ENCODE measurements at regions not wholly inside any gene's neighbourhood (a gene's known extent, or its start where the extent isn't known, plus 50 kb on each side); places are given as distances from the start of the nearest gene placed in this dataset.

GRCh38 chr2:129906861-129907235 lies 72.6 kb upstream of the RAB6C start:
- Histone ChIP-seq H3K36me3 (no peaks in the 10 kb centered on the region), H3K27ac (no peak overlapping the region), H3K4me1 (no peaks in the 10 kb centered on the region), H3K9me3 (no peaks in the 10 kb centered on the region), H3K4me3 (no peak overlapping the region), H3K27me3 (no peaks in the 10 kb centered on the region)
- TF ChIP-seq POLR2A (IDR thresholded peaks at IDR 0.05), result no peak
- no peak for TF ChIP-seq CTCF (IDR thresholded peaks at IDR 0.05)
- DNase-seq (no peak), ATAC-seq (no peak)
- intact Hi-C loops (cut with DNase I), result no loop called here
- WGBS (ENCODE audit: insufficient coverage, low coverage, low lambda C conversion rate, missing lambda C conversion rate), result 52% methylated on average over 8 of the region's 11 CpGs

- Histone ChIP-seq H3K36me3 (no peaks in the 10 kb centered on the region), H3K4me3 (no peak overlapping the region), H3K9me3 (no peaks in the 10 kb centered on the region), H3K27me3 (no peaks in the 10 kb centered on the region), H3K4me1 (no peaks in the 10 kb centered on the region), H3K27ac (no peak overlapping the region)
- intact Hi-C loops (cut with DNase I), result no loop called here
- ATAC-seq (no peak), DNase-seq (no peak)
- TF ChIP-seq POLR2A (IDR thresholded peaks at IDR 0.05) (no peak), CTCF (IDR thresholded peaks at IDR 0.05) (no peak)
- 59% methylated on average over 6 of the region's 13 CpGs for WGBS (ENCODE audit: insufficient coverage, low coverage, low lambda C conversion rate, missing lambda C conversion rate)
Measured at GRCh38 chr2:129907256-129907998, 72.0 kb upstream of the RAB6C start.

- ATAC-seq (no peak), DNase-seq (no peak)
- no peak for TF ChIP-seq CTCF (IDR thresholded peaks at IDR 0.05)
- no peak for TF ChIP-seq POLR2A (IDR thresholded peaks at IDR 0.05)
- intact Hi-C loops (cut with DNase I), result no loop called here
- no peaks in the 10 kb centered on the region for H3K4me1 ChIP-seq
- H3K27ac ChIP-seq, result no peak overlapping the region
- no peak overlapping the region for H3K4me3 ChIP-seq
- WGBS (ENCODE audit: insufficient coverage, low coverage, low lambda C conversion rate, missing lambda C conversion rate), result 63% methylated on average over 3 of the region's 18 CpGs
- no peaks in the 10 kb centered on the region for H3K9me3 ChIP-seq
- H3K27me3 ChIP-seq, result no peaks in the 10 kb centered on the region
- H3K36me3 ChIP-seq, result no peaks in the 10 kb centered on the region
Measured at GRCh38 chr2:129908721-129909373, 70.6 kb upstream of the RAB6C start.

- H3K9me3 ChIP-seq, result no peaks in the 10 kb centered on the region
- no peaks in the 10 kb centered on the region for H3K36me3 ChIP-seq
- TF ChIP-seq CTCF (IDR thresholded peaks at IDR 0.05), result no peak
- TF ChIP-seq POLR2A (IDR thresholded peaks at IDR 0.05), result no peak
- intact Hi-C loops (cut with DNase I), result no loop called here
- DNase-seq, result no peak
- no peaks in the 10 kb centered on the region for H3K4me1 ChIP-seq
- no peak overlapping the region for H3K27ac ChIP-seq
- H3K27me3 ChIP-seq, result no peaks in the 10 kb centered on the region
- WGBS (ENCODE audit: insufficient coverage, low coverage, low lambda C conversion rate, missing lambda C conversion rate), result 40% methylated on average over 1 of the region's 15 CpGs
- H3K4me3 ChIP-seq, result no peak overlapping the region
- no peak for ATAC-seq
Measured at GRCh38 chr2:129909651-129910418, 69.6 kb upstream of the RAB6C start.

Measured in right lobe of liver (tissue), 6 donors.